CD4-positive, alpha-beta T cell (primary cell): ENCODE measurements at regions not wholly inside any gene's neighbourhood (a gene's known extent, or its start where the extent isn't known, plus 50 kb on each side); places are given as distances from the start of the nearest gene placed in this dataset.

ENCODE experiments used
- ATAC-seq: fragments of 200-7000 bp; cut with Tn5 transposase; one replicate; pipeline ENCODE4 v1.10.0; 2022; ENCODE audit warnings: mild to moderate bottlenecking; ENCODE audit not compliant: poor library complexity
- CTCF ChIA-PET: fragments of 350-600 bp; sonication (Branson Sonifier 250); formaldehyde crosslinking; loops from one replicate; lab custom pipeline; 2021; ENCODE audit warnings: antibody characterized with exemption, inconsistent platforms; lab: Charles Lee
- POLR2A ChIA-PET: fragments of 350-600 bp; sonication (Branson Sonifier 250); formaldehyde crosslinking; loops from one replicate; lab custom pipeline; 2021; ENCODE audit warnings: antibody characterized with exemption, inconsistent platforms; lab: Charles Lee
- DNase-seq, 14 experiments: peaks; one replicate each; pipeline ENCODE4 v3.0.0-alpha.2; 2013 to 2020; ENCODE audit warnings: mixed read lengths in 2 of 14
- H3K27ac ChIP-seq, 2 donors: one replicate each; pipeline versions ENCODE4 v1.5.1 to v1.7.0; 2013; ENCODE audit warnings: low read length in 2 of 2, low read depth in 1 of 2, mild to moderate bottlenecking in 1 of 2
- H3K27me3 ChIP-seq, 2 experiments: 1 replicate in 1 of 2; 2 replicates in 1 of 2; pipeline versions ENCODE4 v1.6.1 to v1.7.0; 2013; ENCODE audit warnings: low read length in 2 of 2, control low read depth in 1 of 2, mild to moderate bottlenecking in 1 of 2, moderate library complexity in 1 of 2; ENCODE audit not compliant: insufficient read depth in 2 of 2, control insufficient read depth in 1 of 2
- H3K36me3 ChIP-seq: one replicate; pipeline ENCODE4 v1.6.1; 2013; ENCODE audit warnings: low read length, control low read depth; ENCODE audit not compliant: insufficient read depth
- H3K4me1 ChIP-seq: one replicate; pipeline ENCODE4 v1.6.1; 2013; ENCODE audit warnings: low read length, control low read depth; ENCODE audit not compliant: insufficient read depth
- H3K4me3 ChIP-seq: one replicate; pipeline ENCODE4 v1.5.1; 2013; ENCODE audit warnings: mild to moderate bottlenecking, low read length, moderate library complexity
- H3K9me3 ChIP-seq, 2 experiments: 1 replicate in 1 of 2; 2 replicates in 1 of 2; pipeline versions ENCODE4 v1.6.1 to v1.7.0; 2013; ENCODE audit warnings: low read length in 2 of 2, mild to moderate bottlenecking in 2 of 2, control low read depth in 1 of 2, moderate library complexity in 1 of 2; ENCODE audit not compliant: control insufficient read depth in 1 of 2, insufficient read depth in 1 of 2
- H3K27ac Mint-ChIP-seq: one replicate; pipeline ENCODE4 v1.8.0; 2020; ENCODE audit warnings: mixed read lengths
- H3K27me3 Mint-ChIP-seq: one replicate; pipeline ENCODE4 v1.8.0; 2021; ENCODE audit warnings: mixed read lengths
- H3K36me3 Mint-ChIP-seq: one replicate; pipeline ENCODE4 v1.8.0; 2021; ENCODE audit warnings: low read depth, mixed read lengths
- H3K4me1 Mint-ChIP-seq: one replicate; pipeline ENCODE4 v1.8.0; 2021; ENCODE audit warnings: low read depth, mixed read lengths
- H3K4me3 Mint-ChIP-seq: one replicate; pipeline ENCODE4 v1.8.0; 2020; ENCODE audit warnings: mild to moderate bottlenecking, mixed read lengths
- H3K9me3 Mint-ChIP-seq: one replicate; pipeline ENCODE4 v1.8.0; 2020; ENCODE audit warnings: mixed read lengths
- intact Hi-C, 2 experiments: fragments of 100-400 bp; cut with DNase I in 1 of 2; cut with micrococcal nuclease in 1 of 2; formaldehyde crosslinking; loops; one replicate each; pipeline versions ENCODE4 v1.15.1 to v1.9.0; 2023 to 2025; cut with DNase I, micrococcal nuclease
- TF ChIP-seq, protein P1 (sequence below): fragments of 200-600 bp; IDR thresholded peaks from one replicate; pipeline ENCODE4 v1.8.0; 2022; ENCODE audit warnings: antibody characterized with exemption, mild to moderate bottlenecking

DNA sequence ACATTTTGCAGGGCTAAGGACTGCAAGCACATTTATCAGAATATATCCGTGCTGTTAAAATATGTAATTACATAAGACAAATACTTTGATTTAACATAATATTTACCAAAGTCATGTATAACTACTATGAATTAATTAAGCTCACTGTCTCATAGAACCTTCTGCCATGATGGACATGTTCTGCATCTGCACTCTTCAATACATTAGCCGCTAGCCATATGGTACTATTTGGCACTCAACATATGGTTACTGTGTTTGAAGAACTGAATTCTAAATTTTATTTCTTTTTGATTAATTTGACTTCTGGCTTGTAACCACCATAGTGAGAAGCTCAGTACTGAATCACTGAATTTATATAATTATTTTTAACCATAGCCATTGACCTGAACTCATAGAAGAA is 427.0 kb upstream of the TRAM1L1 start:
- Histone ChIP-seq H3K27me3 (no peaks in the 10 kb centered on the region), H3K4me3 (no peak overlapping the region), H3K27ac (no peak overlapping the region), H3K9me3 (no peaks in the 10 kb centered on the region), H3K4me1 (no peaks in the 10 kb centered on the region), H3K36me3 (no peaks in the 10 kb centered on the region)
- ChIA-PET CTCF (no interaction called here), POLR2A (no interaction called here)
- no peak overlapping the region for H3K4me3 Mint-ChIP-seq
- DNase-seq, result no peak
- TF ChIP-seq, protein P1, sequence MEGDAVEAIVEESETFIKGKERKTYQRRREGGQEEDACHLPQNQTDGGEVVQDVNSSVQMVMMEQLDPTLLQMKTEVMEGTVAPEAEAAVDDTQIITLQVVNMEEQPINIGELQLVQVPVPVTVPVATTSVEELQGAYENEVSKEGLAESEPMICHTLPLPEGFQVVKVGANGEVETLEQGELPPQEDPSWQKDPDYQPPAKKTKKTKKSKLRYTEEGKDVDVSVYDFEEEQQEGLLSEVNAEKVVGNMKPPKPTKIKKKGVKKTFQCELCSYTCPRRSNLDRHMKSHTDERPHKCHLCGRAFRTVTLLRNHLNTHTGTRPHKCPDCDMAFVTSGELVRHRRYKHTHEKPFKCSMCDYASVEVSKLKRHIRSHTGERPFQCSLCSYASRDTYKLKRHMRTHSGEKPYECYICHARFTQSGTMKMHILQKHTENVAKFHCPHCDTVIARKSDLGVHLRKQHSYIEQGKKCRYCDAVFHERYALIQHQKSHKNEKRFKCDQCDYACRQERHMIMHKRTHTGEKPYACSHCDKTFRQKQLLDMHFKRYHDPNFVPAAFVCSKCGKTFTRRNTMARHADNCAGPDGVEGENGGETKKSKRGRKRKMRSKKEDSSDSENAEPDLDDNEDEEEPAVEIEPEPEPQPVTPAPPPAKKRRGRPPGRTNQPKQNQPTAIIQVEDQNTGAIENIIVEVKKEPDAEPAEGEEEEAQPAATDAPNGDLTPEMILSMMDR, result no peak
- no peaks in the 10 kb centered on the region for H3K4me1 Mint-ChIP-seq
- no peaks in the 10 kb centered on the region for H3K36me3 Mint-ChIP-seq
- no peaks in the 10 kb centered on the region for H3K27me3 Mint-ChIP-seq
- H3K27ac Mint-ChIP-seq, result no peak overlapping the region
- no peak for ATAC-seq
- intact Hi-C loops, result no loop called here
- no peaks in the 10 kb centered on the region for H3K9me3 Mint-ChIP-seq

DNA sequence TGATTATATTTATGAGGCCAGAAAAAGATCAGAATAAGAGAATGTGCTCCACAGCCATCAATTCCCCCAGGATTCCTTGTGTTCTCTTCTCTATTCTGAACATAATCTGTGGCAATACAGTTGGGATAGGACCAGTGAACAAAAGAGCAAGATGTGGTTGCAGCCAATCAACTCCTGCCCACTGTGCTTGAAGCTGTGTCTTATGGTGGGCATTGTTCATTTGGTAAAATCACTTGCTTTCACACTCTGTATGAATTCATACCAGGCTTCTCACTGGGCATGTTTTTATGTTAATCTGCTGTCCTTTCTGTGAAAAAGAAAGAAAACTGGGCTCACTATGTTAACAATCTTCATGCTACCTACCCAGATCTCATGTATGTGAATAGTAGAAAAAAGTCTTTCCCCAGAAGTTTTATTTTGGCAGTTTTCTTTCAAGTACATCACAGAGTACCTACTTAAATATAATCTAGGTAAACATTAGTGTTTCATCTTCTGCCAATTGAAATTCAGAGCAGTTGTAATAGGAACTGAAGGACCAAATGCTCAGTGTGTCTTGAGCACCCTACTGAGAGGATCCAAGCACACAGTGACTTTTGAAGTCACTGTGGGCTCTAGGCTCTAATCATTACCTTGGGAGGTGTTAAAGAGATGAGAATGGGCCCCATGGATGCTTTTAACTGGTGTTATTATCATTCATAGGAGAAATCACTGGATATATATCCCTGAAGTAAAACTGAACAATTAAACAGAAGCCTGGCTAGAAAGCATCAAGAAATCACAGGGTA is 429.2 kb upstream of the TRAM1L1 start:
- Mint-ChIP-seq H3K27ac (no peak overlapping the region), H3K27me3 (no peaks in the 10 kb centered on the region), H3K4me3 (no peak overlapping the region), H3K9me3 (peaks cover 8% of the 10 kb centered on the region), H3K4me1 (no peaks in the 10 kb centered on the region), H3K36me3 (no peaks in the 10 kb centered on the region)
- H3K4me3 ChIP-seq, result no peak overlapping the region
- TF ChIP-seq, protein P1, result no peak
- POLR2A ChIA-PET, result no interaction called here
- no peaks in the 10 kb centered on the region for H3K27me3 ChIP-seq
- intact Hi-C loops, result no loop called here
- no peaks in the 10 kb centered on the region for H3K4me1 ChIP-seq
- H3K36me3 ChIP-seq, result no peaks in the 10 kb centered on the region
- CTCF ChIA-PET, result interaction anchor here (0.7 kb wide), 1 partner anchor 1390 kb away, joined by 3 read pairs; no protein-coding TSS in a partner anchor
- H3K27ac ChIP-seq, result no peak overlapping the region
- ATAC-seq (no peak), DNase-seq (no peak)
- H3K9me3 ChIP-seq, result no peaks in the 10 kb centered on the region

DNA sequence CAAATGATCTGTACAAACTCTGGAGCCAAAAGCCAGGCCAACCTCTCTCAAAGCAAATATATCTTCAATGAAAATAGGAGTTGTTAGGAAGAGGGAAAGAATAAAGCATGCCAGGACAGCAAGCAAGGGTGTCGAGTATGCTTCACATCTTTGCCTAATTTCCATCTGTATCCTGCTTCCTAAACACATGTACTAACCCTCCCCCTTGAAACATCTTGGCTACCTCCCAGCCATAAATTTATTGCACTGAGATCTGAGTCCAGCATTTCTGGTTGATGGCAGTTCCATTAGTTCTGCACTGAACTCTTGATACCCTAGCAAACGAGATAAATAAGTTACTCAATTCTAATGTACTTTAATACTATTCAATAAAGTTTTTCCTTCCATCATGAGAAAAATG is 430.5 kb upstream of the TRAM1L1 start:
- Mint-ChIP-seq H3K4me3 (no peak overlapping the region), H3K27ac (no peak overlapping the region), H3K4me1 (no peaks in the 10 kb centered on the region), H3K9me3 (peaks cover 8% of the 10 kb centered on the region), H3K36me3 (no peaks in the 10 kb centered on the region), H3K27me3 (no peaks in the 10 kb centered on the region)
- Histone ChIP-seq H3K27me3 (no peaks in the 10 kb centered on the region), H3K4me1 (no peaks in the 10 kb centered on the region), H3K27ac (no peak overlapping the region), H3K4me3 (no peak overlapping the region), H3K36me3 (no peaks in the 10 kb centered on the region), H3K9me3 (no peaks in the 10 kb centered on the region)
- TF ChIP-seq, protein P1, result no peak
- ChIA-PET POLR2A (no interaction called here), CTCF (no interaction called here)
- ATAC-seq (no peak), DNase-seq (no peak)
- intact Hi-C loops, result no loop called here
